A673 (cell line): ENCODE measurements at regions not wholly inside any gene's neighbourhood (a gene's known extent, or its start where the extent isn't known, plus 50 kb on each side); places are given as distances from the start of the nearest gene placed in this dataset.

Experiments used
- CTCF ChIP-seq: fragments of 300-800, 200-600 bp; sonication (generic); conservative IDR thresholded peaks from 2 replicates; pipeline ENCODE4 v1.5.1; 2017; ENCODE audit warnings: low read depth, mild to moderate bottlenecking, antibody characterized with exemption, low read length, moderate library complexity, mixed read lengths
- EZH2 ChIP-seq: fragments of 200-600 bp; sonication (generic); IDR thresholded peaks from 2 replicates; pipeline ENCODE4 v1.6.1; 2017; ENCODE audit warnings: borderline replicate concordance, low read depth, mild to moderate bottlenecking, mixed read lengths, antibody characterized with exemption, low read length; ENCODE audit not compliant: poor library complexity, severe bottlenecking

- TF ChIP-seq CTCF (no peak), EZH2 (no peak)
Observed at GRCh38 chr3:80405618-80406017, 637.8 kb upstream of the ROBO1 start.
